Panc1 (cell line): ENCODE measurements at regions not wholly inside any gene's neighbourhood (a gene's known extent, or its start where the extent isn't known, plus 50 kb on each side); places are given as distances from the start of the nearest gene placed in this dataset.

Experiments
- SIN3A ChIP-seq: IDR thresholded peaks from 2 replicates; pipeline ENCODE4 v1.6.1; 2012; ENCODE audit warnings: low read depth, mild to moderate bottlenecking, low read length, moderate library complexity, borderline replicate concordance; ENCODE audit not compliant: insufficient read depth
- TF ChIP-seq, protein P1 (sequence below): fragments of 450-650 bp; IDR thresholded peaks from 2 replicates; pipeline ENCODE4 v1.5.1; 2017; ENCODE audit warnings: mild to moderate bottlenecking

DNA sequence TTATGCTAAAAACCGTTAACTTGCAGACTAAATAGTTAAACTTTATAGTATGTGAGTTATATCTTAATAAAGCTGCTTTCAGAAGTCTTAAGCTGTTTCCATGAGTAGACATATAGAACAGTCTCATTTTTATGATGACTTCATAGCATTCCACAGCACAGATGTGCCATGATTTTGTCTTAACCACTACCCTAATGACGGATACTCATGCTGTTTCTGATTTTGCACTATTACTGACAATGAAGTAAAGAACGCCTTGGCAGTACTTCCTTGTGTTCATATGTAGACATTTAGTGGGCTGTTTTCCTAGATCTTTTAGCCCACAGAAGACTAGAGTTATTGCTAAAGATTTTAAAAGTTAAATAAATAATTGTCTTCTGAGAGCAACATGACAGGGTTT lies 175.6 kb upstream of the RAB6C start:
- TF ChIP-seq, protein P1, sequence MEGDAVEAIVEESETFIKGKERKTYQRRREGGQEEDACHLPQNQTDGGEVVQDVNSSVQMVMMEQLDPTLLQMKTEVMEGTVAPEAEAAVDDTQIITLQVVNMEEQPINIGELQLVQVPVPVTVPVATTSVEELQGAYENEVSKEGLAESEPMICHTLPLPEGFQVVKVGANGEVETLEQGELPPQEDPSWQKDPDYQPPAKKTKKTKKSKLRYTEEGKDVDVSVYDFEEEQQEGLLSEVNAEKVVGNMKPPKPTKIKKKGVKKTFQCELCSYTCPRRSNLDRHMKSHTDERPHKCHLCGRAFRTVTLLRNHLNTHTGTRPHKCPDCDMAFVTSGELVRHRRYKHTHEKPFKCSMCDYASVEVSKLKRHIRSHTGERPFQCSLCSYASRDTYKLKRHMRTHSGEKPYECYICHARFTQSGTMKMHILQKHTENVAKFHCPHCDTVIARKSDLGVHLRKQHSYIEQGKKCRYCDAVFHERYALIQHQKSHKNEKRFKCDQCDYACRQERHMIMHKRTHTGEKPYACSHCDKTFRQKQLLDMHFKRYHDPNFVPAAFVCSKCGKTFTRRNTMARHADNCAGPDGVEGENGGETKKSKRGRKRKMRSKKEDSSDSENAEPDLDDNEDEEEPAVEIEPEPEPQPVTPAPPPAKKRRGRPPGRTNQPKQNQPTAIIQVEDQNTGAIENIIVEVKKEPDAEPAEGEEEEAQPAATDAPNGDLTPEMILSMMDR = no peak
- no peak for TF ChIP-seq SIN3A
